ENCODE measurements at regions not wholly inside any gene's neighbourhood (a gene's known extent, or its start where the extent isn't known, plus 50 kb on each side); places are given as distances from the start of the nearest gene placed in this dataset.

GRCh38 chr13:58879114-58879513 lies 1247.6 kb downstream of the PCDH17 start:
- H3K9me3 ChIP-seq (ENCODE audit: control insufficient read depth, insufficient read depth, low read depth, low read length) = no peaks in the 10 kb centered on the region
- no peak overlapping the region for H3K4me3 ChIP-seq (ENCODE audit: low read depth, low read length)
- no peak for TF ChIP-seq SP7 (tag by site-specific recombination; IDR thresholded peaks at IDR 0.05)
- TF ChIP-seq ZNF280D (tag by site-specific recombination; IDR thresholded peaks at IDR 0.05) = no peak
- TF ChIP-seq ZNF776 (tag by site-specific recombination; IDR thresholded peaks at IDR 0.05; ENCODE audit: borderline replicate concordance) = no peak
- TF ChIP-seq ZFP69B (tag by site-specific recombination; IDR thresholded peaks at IDR 0.05) = no peak
- no peak for TF ChIP-seq TSHZ1 (tag by site-specific recombination; IDR thresholded peaks at IDR 0.05; ENCODE audit: borderline replicate concordance)
- H3K36me3 ChIP-seq (ENCODE audit: control insufficient read depth in 2 of 2, insufficient read depth in 1 of 2, low read length in 2 of 2) = no peaks in the 10 kb centered on the region
- H3K4me1 ChIP-seq (ENCODE audit: control insufficient read depth, insufficient read depth, low read length) = no peaks in the 10 kb centered on the region
- ChIA-PET POLR2A (no interaction called here), CTCF (no interaction called here)
- no peak overlapping the region for H3K27ac ChIP-seq (ENCODE audit: extremely low read depth, low read depth, low read length)

- CTCF ChIA-PET = no interaction called here
These were observed 1251.0 kb downstream of the PCDH17 start for GRCh38 chr13:58882516-58882915.

More at GRCh38 chr13:58882516-58882915, 1251.0 kb downstream of the PCDH17 start:
- POLR2A ChIA-PET = no interaction called here
- no peaks in the 10 kb centered on the region for H3K9me3 ChIP-seq (ENCODE audit: control insufficient read depth, insufficient read depth, low read depth, low read length)
- H3K4me1 ChIP-seq (ENCODE audit: control insufficient read depth, insufficient read depth, low read length) = no peaks in the 10 kb centered on the region
- H3K4me3 ChIP-seq (ENCODE audit: low read depth, low read length) = no peak overlapping the region
- TF ChIP-seq ZNF560 (tag by site-specific recombination; IDR thresholded peaks at IDR 0.05; ENCODE audit: borderline replicate concordance) (no peak), PRDM4 (tag by site-specific recombination; IDR thresholded peaks at IDR 0.05) (no peak), ZBTB8A (tag by site-specific recombination; IDR thresholded peaks at IDR 0.05) (no peak), CTCF (tag by site-specific recombination; IDR thresholded peaks at IDR 0.05) (no peak)
- H3K27ac ChIP-seq (ENCODE audit: extremely low read depth, low read depth, low read length) = no peak overlapping the region
- no peaks in the 10 kb centered on the region for H3K36me3 ChIP-seq (ENCODE audit: control insufficient read depth in 2 of 2, insufficient read depth in 1 of 2, low read length in 2 of 2)

Data from HEK293 (cell line).